Astrocyte of the cerebellum (primary cell): ENCODE measurements at regions not wholly inside any gene's neighbourhood (a gene's known extent, or its start where the extent isn't known, plus 50 kb on each side); places are given as distances from the start of the nearest gene placed in this dataset.
"Not testable (repeated sequence)": the region's sequence is repeated elsewhere in the genome, so short reads cannot be mapped to it uniquely, and the experiment has no call there.

Experiments used
- DNase-seq: peaks from one replicate; pipeline ENCODE4 v3.0.0-alpha.2; 2011; ENCODE audit warnings: low read depth
- H3K4me3 ChIP-seq: 2 replicates; pipeline ENCODE4 v1.5.1; 2011; ENCODE audit warnings: mild to moderate bottlenecking, low read depth, low read length, moderate library complexity
- CTCF ChIP-seq: IDR thresholded peaks from 2 replicates; pipeline ENCODE4 v1.5.1; 2012; ENCODE audit warnings: low read length, low read depth, moderate library complexity, mild to moderate bottlenecking; ENCODE audit errors: missing control alignments
- in situ Hi-C: cut with HindIII; loops from 2 replicates; pipeline ENCODE4 v1.10.0; 2017; ENCODE audit warnings: low sequenced_read_pairs

DNA sequence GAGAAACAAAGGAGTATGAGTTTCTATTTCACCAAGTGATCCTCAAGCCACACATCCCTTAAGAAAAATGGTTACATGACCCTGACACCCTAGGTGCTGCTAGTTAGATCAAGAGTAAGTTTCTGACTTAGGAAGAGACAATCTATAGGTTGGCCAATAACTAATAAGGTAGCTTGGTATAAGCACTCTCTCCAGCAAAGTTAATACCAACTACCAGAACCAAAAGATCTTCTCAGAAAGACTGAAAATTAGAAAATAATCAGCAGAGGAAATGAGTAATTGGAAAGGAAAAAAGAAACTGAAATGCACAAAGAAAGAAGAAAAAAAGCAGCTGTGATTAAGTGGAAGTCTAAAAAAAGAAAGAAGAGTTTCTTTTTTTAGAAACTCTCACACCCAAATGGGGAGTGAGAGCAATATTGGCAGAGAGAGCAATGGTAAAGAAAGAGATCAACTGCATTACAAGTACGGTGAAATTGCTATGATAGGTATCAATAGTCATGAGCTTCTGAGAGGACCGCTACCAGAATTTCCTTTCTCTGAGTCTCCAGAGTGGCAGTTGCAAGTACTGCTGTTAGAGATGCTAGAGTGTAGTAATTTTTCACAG is 195.5 kb downstream of the TMEM167A start:
- no peak overlapping the region for H3K4me3 ChIP-seq
- in situ Hi-C loops = no loop called here
- no peak for TF ChIP-seq CTCF
- DNase-seq = no peak

DNA sequence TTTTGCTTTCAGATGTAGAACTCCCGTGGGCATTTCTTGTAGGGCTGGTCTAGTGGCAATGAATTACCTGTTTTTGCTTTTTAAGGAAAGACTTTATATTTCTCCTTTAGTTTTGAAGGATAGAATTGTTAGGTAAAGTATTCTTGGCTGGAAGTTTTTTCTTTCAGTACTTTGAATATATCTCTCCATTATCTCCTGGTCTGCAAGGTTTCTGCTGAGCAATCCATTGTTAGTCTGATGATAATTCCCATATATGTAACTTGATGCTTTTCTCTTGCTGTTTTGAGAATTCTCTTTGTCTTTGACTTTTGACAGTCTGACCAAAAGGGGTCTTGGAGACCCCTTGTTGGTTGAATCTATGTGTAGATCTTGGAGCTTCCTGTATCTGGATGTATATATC is 198.1 kb downstream of the TMEM167A start:
- no peak for DNase-seq
- H3K4me3 ChIP-seq = no peak overlapping the region
- TF ChIP-seq CTCF = no peak
- in situ Hi-C loops = no loop called here

DNA sequence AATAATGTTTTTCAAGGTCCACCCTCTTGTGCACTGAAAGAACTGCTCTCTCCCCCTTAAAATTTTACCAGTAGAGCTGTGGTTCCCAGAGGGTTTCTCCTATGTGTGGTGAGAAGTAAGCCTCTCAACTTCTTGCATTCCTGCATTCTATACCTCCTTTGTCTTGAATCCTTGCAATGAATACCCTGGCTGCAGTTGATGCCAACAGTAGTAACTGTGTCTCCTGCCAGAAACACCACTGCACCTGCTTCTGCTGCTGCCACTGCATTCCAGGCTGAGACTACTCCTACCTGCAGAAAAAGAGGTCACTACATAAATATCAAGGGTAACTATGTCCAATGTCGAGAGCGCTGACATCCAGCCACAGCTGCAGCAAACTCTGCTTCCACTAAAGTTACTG is 203.7 kb downstream of the TMEM167A start:
- H3K4me3 ChIP-seq = no peak overlapping the region
- DNase-seq = no peak
- in situ Hi-C loops = no loop called here
- TF ChIP-seq CTCF = no peak

GRCh38 chr5:82872321-82873288 is 204.6 kb downstream of the TMEM167A start:
- DNase-seq, H3K4me3 ChIP-seq, in situ Hi-C loops: not testable (repeated sequence)

DNA sequence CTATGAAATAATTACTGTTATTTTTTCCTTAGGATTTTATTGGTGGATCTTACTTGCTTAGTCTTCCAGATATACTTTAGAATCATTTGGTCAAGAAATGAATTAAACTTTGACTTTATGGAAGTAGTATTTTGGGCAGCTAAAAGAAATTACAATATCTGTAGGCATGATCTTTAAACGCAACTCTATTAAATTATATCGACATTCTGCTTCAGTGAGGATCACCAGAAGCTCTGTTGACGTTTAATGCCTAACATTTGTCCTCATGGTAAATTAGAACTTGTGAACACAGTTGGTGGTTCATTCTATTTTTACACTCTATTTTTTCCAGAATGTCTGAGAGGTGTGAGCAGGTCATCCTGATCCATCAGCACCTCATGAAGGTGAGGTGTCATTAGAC is 211.6 kb downstream of the TMEM167A start:
- no peak for TF ChIP-seq CTCF

DNA sequence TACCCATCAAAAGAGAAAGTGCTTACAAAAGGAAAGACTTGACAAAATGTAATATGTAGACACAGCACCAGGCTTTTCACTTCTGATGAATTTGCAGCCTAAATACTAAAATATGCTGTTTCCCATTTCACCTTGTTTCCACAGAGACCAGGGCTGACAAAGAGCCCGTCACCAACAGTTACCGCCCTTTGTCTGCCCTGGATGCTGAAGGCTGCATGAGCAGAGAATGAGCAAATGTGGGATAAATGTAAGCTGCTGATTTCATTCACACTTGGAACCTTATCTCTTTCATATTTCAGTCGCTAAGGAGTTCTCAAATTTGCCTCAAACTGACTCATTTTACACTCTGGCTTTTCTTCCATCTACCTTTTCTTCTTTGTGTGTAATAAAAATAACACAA is 213.9 kb downstream of the TMEM167A start:
- no peak overlapping the region for H3K4me3 ChIP-seq
- in situ Hi-C loops = no loop called here
- DNase-seq = no peak
- no peak for TF ChIP-seq CTCF

More for the DNA sequence above, 211.6 kb downstream of the TMEM167A start:
- no peak for DNase-seq
- in situ Hi-C loops = no loop called here
- no peak overlapping the region for H3K4me3 ChIP-seq

DNA sequence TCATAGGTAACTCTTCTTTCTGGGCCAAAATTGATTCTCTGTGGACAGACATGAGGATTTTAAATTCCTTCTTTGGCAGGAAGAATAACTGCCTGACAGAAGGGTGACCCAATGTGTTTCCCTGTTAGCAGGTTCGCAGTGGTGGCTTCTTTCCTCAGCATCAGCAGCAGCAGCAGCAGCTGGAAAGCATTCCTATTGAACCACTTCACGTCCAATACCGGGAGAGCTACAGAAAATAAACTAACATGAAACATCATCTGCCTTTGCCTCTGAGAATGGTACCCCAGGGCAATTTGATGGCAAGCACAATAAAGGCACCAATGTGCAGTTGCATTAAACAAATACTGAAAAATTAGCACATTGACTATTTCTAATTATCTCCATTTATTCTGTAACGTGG is 214.5 kb downstream of the TMEM167A start:
- H3K4me3 ChIP-seq = no peak overlapping the region
- no peak for DNase-seq
- TF ChIP-seq CTCF = no peak
- in situ Hi-C loops = no loop called here
